ENCODE measurements at regions not wholly inside any gene's neighbourhood (a gene's known extent, or its start where the extent isn't known, plus 50 kb on each side); places are given as distances from the start of the nearest gene placed in this dataset.
"Not testable (repeated sequence)": the region's sequence is repeated elsewhere in the genome, so short reads cannot be mapped to it uniquely, and the experiment has no call there.

DNA sequence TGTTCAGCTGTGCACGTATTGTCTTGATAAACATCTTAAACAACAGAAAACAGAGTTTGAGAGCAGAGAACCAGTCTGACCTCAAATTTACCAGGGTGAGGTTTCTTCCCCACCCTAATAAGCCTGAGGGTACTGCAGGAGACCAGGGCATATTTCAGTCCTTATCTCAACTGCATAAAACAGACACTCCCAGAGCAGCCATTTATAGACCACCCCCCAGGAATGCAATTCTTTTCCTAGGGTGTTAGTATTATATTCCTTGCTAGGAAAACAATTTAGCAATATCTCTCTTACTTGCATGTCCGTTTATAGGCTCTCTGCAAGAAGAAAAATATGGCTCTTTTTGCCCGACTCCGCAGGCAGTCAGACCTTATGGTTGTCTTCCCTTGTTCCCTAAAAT, 747.2 kb downstream of the TTLL7 start:
- H3K27ac ChIP-seq: not testable (repeated sequence)

DNA sequence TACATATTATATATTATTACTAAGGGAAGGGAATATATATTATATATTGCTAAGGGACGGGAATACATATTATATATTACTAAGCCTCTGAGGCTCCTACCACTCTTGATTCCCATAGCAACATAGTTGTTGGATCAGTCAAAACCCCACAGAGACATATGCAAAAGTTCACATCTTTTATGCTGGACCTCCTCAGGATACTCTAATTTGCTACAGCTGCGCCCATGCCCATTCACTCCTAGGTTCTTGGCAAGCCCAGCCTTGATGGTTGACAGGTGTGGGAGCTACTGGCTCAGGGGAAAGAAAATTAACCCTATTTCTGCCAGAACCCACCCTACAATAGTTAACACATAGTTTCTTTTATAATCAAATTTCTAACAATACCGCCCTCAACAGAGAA, 752.2 kb downstream of the TTLL7 start:
- not testable (repeated sequence) for H3K27ac ChIP-seq

GRCh38 chr1:83244832-83245231, 754.1 kb downstream of the TTLL7 start:
- not testable (repeated sequence) for H3K27ac ChIP-seq

- not testable (repeated sequence) for H3K27ac ChIP-seq
These were observed 759.4 kb downstream of the TTLL7 start for GRCh38 chr1:83239568-83239967.

- H3K27ac ChIP-seq: not testable (repeated sequence)
These were observed 760.3 kb downstream of the TTLL7 start for GRCh38 chr1:83238654-83239053.

GRCh38 chr1:83219788-83220187, 779.1 kb downstream of the TTLL7 start:
- not testable (repeated sequence) for H3K27ac ChIP-seq

DNA sequence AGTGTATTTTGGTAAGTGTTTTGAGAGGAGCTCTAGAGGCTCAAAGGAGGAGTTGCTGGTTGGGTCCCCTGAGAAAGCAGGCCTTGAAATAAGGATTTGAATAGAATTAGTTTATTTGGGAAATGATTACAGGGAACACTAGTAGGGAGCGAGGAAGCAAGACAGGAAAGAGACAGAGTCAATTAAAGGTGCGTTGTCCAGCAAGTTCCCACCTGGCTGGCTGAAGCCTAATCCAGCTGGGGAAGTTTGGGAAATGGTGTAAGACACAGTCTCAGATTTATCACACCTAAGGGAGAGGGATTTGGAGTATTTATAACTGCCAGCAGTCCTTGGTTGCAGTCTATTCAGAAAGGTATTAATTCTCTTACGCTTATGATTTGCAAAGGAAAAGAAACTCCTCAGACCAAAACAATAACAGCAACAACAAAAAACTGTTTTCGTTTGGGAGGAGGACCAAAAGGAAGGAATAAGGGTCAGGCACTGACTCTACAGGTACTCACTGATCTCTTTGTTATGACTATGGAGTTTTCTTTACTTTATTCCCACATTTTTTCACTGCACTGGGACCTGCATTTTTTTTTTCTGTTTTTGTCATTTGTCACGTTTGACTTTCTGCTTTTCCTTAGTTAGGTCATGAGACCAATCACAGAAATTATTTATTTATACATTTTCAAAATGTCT, 780.8 kb downstream of the TTLL7 start:
- H3K27ac ChIP-seq: not testable (repeated sequence)

DNA sequence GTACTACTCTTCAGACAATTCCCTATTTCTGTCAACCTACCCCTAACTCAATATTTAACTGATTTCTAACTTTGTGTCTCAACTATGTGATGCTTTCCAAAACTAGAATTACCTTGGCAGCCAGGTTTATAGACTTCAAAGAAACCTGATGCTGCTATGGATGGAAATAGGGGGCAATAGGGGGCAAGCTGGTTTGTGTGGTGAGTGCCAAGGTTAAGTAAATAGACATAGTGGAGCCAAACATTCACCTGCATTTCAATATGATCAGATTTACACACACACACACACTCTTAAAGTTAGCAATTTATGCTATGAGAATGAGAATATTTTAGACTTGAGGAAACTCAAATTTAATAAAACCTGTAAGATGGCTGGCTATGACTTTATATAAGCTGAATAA, 784.6 kb downstream of the TTLL7 start:
- H3K27ac ChIP-seq: not testable (repeated sequence)

DNA sequence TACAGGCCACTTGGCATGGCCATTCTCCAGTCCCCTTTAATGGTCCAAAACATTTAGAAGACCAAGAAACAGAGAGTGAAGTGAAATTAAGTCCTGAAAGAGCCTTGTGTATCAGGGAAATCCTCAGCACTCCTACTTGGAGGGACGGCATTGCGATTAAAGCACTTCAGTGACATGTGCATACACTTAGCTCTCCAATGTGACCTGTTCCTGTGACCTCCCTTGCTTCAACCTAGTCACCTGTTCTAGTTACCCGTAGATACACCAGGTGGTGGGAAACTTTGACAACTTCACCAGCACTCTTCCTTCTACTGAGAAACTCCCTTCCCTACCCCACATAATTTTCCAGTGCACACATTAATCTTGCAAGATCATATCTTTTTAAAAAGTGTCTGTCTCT, 785.3 kb downstream of the TTLL7 start:
- not testable (repeated sequence) for H3K27ac ChIP-seq

DNA sequence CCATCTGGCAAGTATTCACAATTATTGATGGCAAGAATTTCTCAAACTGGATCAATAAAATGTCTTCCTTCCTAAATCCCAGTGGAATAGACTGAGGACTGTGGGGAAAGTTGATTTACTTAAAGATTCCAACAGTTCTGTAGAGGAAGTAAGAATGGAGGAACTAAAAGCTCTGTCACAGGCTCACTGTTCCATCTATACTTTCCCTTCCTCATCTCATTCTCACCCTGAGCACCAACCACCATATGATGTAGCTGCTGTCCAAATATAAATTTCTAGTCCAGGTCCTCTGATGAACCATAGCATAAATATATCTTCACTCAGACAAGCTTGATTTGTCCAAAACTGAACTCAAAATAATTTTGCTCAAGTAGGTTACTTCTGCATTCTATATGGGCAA, 786.9 kb downstream of the TTLL7 start:
- not testable (repeated sequence) for H3K27ac ChIP-seq

DNA sequence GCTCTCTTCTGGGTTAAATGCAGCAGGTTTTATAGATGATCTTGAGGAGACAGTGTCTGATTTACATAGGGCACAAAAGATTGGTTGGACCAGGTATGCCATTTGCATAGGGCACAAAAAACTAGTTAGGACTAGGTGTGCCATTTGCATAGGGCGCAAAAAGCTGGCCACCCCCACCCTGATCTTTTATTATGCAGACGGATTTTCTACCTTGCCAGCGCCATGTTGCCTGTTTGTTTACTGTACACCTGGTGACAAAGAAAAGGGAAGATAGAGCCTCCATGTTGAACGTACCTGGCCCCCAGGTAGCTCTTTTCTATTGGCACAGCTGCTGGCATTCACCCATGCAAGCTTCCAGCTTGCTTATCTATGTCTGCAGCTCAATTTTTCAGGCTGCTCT, 790.4 kb downstream of the TTLL7 start:
- not testable (repeated sequence) for H3K27ac ChIP-seq

GRCh38 chr1:83194610-83195009, 804.3 kb downstream of the TTLL7 start:
- not testable (repeated sequence) for H3K27ac ChIP-seq

DNA sequence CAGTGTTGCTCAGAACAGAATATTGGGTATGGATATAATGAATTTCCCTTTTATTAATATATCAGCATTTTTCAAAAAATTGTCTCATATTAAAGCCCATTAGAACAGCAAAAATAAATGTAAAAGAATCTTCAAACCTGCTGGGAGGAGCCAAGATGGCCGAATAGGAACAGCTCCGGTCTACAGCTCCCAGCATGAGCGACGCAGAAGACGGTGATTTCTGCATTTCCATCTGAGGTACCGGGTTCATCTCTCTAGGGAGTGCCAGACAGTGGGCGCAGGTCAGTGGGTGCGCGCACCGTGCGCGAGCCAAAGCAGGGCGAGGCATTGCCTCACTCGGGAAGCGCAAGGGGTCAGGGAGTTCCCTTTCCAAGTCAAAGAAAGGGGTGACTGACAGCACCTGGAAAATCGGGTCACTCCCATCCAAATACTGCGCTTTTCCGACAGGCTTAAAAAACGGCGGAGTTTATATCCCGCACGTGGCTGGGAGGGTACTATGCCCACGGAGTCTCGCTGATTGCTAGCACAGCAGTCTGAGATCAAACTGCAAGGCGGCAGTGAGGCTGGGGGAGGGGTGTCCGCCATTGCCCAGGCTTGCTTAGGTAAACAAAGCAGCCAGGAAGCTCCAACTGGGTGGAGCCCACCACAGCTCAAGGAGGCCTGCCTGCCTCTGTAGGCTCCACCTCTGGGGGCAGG, 816.8 kb downstream of the TTLL7 start:
- H3K27ac ChIP-seq: not testable (repeated sequence)

- not testable (repeated sequence) for H3K27ac ChIP-seq
These were observed 818.3 kb downstream of the TTLL7 start for GRCh38 chr1:83180621-83181020.

GRCh38 chr1:83167634-83168033, 831.3 kb downstream of the TTLL7 start:
- not testable (repeated sequence) for H3K27ac ChIP-seq

GRCh38 chr1:83163879-83164475, 835.0 kb downstream of the TTLL7 start:
- H3K27ac ChIP-seq: not testable (repeated sequence)

DNA sequence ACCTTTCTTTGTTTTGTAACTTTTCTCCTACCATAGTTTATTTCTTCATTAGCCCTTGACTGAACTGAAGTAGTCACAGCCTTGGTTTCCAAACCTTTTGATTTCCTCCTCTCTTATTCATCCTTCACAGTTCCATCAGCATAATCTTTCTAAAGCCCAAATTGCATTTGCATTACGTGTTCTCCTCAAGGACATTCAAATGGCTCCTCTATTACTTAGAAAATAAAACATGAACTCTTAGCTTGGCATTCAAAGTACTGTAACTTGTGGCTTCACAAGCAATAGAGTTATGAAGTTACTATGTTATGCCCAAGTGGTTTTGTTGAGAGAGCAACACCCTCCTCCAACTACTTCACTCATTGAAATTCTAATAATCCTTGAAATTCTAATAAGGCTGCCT, 840.0 kb downstream of the TTLL7 start:
- not testable (repeated sequence) for H3K27ac ChIP-seq

- not testable (repeated sequence) for H3K27ac ChIP-seq
These were observed 844.6 kb downstream of the TTLL7 start for GRCh38 chr1:83154306-83154705.

GRCh38 chr1:83151167-83151898, 847.6 kb downstream of the TTLL7 start:
- not testable (repeated sequence) for H3K27ac ChIP-seq

DNA sequence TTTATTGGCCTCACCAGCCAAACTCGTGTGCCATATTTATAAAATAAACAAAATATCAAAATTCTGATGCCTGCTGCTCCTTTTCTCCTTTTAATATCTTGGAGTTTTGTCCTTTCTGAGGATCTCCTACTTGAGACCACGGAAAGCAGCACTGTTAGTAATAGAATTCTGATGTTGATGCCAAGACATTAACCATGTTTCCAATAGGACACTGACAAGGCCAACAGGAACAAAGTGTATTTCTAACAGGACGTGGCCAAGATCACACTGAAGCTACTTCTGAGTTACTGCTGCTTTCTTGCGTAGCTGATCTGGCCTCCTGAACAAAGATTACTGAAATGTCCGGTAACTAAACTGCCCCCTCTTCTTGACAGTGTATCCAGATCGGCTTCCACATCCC, 848.5 kb downstream of the TTLL7 start:
- not testable (repeated sequence) for H3K27ac ChIP-seq

GRCh38 chr1:83145820-83146219, 853.1 kb downstream of the TTLL7 start:
- H3K27ac ChIP-seq: not testable (repeated sequence)

- not testable (repeated sequence) for H3K27ac ChIP-seq
These were observed 856.1 kb downstream of the TTLL7 start for GRCh38 chr1:83142802-83143201.

Data from C4-2B (cell line).